NCI-H82 treated with DMSO at 0.1 percent for 48 hours (cell line): ENCODE measurements at regions not wholly inside any gene's neighbourhood (a gene's known extent, or its start where the extent isn't known, plus 50 kb on each side); places are given as distances from the start of the nearest gene placed in this dataset.

Experiments used
- DNase-seq: peaks from one replicate; lab custom pipeline; 2025; ENCODE audit not compliant: unreplicated experiment; lab: John Stamatoyannopoulos, UW

DNA sequence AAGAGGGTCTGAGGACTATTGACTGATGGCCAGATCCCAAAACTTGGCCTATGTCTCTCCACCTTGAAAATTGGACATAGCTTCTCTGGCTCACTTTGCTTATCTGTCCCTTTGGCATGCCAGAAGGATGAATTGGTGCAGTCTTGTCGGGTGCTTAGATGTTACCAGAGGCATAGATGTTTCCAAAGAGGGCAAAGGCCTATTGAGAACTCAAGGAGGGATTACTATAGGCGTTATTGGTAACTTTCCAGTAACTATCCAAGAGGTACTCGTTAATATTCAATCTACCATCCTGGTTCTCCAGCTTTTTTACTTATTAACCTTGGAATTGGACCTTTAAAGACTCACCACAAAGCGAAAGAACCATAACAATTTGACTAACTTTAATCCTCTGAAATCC is 368.3 kb upstream of the ESRRG start:
- no peak for DNase-seq

GRCh38 chr1:217090060-217090911 is 367.1 kb upstream of the ESRRG start:
- no peak for DNase-seq

- no peak for DNase-seq
These were observed 366.3 kb upstream of the ESRRG start for GRCh38 chr1:217089361-217090014.

DNA sequence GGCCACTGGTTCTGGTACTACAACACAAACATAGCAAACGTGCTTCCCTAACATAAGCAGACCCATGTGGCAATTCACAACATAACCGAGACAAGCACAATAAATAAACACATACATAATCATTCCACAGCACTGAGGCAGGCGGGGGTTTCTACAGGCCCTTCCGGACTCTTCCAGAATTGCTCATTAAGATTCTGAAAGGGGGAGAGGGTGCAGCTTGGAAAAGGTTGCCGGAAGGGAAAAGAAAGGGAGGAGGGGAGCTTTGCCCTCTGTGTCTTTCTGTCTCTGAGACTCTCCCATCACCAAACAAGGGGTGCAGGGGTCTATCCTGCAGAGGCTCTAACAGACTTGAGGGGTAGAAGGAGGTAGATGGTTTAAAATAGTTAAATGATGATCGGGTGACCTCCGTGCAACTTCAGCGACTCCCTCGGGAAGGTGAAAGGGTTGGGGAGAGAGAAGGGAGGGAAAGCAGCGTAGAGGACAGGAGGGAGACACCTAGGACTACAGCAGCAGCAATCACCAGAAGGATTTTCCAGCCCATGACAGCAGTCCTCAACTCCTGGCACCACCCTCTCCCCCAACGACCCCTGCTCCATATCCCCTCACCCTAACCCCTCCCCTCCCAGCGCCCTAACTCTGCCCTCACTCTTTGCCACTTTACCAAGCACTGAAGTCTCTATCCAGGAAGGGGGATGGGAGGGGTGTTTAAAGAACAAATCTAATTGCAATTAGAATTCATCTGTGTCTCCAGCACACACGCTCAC is 365.5 kb upstream of the ESRRG start:
- no peak for DNase-seq

- DNase-seq = no peak
These were observed 364.8 kb upstream of the ESRRG start for GRCh38 chr1:217088011-217088410.

- DNase-seq = no peak
These were observed 356.4 kb upstream of the ESRRG start for GRCh38 chr1:217079584-217079983.

- no peak for DNase-seq
These were observed 355.7 kb upstream of the ESRRG start for GRCh38 chr1:217078959-217079358.

GRCh38 chr1:217078078-217078690 is 355.0 kb upstream of the ESRRG start:
- no peak for DNase-seq

DNA sequence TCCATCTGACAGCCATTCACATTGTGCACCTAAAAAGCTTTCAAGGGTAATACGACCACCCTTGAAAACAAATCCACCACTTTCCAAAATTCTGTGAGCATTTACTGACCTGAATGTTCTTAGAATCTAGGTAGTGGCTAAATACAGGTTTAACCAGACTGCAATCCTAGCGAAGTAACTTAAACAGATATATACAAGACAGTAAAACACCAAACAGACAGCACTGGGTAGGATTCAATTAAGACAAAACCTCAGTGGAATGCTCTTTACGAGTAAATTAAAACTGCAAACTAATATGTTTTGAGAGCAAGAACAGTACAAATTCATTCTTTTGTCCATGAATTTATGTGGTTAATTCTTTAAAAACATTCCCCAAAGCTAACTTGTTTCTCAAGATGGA is 354.2 kb upstream of the ESRRG start:
- DNase-seq = no peak

- no peak for DNase-seq
These were observed 353.7 kb upstream of the ESRRG start for GRCh38 chr1:217076902-217077301.

- DNase-seq = no peak
These were observed 349.7 kb upstream of the ESRRG start for GRCh38 chr1:217072926-217073325.

DNA sequence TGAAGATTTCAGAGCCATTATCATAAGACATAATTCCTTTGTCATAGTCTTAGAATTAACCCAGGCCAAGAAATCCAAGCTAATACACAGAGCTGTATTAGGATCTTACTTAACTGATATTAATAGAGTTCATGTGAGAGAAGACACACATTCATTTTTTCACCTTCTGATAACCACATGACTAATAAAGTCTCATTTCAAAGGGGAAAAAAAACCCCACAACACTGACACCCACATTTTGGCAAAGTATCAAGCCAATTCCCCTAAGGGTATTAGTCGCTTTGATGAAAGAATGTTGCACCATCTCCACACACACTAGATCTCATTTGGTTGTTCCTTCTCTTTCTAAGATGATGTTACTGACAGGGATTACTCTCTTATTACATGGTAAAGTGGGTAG is 344.4 kb upstream of the ESRRG start:
- no peak for DNase-seq

DNA sequence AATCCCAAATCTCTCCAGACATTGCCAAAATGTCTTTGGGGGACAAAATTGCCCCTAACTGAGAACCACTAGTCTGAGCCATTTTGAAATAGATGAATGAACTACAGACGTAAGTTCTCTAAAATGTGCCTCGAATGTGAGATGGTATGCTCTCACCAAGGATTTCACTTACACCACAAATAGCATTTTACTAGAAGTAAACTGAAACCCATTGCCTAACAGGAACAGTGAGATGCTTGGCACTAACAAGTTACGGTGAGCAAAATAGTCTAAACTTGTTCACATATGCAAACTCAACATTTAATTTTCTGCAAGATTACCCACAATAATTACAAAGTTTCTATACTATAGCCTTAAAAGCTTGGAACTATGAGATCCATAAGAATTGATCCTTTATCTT is 343.6 kb upstream of the ESRRG start:
- DNase-seq = no peak

DNA sequence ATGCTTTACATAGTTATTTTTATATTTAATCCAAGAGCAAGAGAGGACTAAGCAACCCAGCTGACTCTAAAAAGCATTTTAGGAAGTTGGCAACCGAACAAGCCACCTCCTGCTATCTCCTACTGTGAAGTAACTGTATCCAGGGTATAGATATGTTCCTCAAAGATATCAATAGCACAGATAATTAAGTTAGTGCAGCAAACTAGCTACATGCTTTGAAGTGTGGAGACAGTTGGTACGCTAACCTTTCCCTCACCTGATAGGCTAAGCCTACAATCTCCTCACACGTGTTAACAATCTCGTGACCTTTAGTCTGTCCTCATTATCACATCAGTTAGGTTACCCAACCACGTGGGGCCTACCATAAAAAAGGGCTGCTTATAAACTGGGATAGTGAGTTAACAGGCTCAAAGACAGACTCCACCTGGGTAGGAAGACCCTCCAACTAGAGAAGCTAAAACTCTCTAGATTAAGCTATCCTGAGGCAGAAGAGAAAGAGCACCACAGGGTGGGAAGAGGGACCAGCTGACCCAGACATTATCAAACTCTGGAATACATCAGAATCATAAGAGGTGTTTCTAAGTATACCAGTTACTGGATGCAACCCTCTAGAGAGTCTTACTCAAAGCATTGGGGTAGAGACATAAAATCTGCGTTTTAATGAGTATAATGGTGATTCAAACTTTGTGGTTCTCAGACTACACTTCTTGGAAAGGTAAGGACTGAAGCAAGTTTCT is 340.1 kb upstream of the ESRRG start:
- no peak for DNase-seq

GRCh38 chr1:217062586-217062985 is 339.4 kb upstream of the ESRRG start:
- no peak for DNase-seq

GRCh38 chr1:217059401-217059800 is 336.2 kb upstream of the ESRRG start:
- DNase-seq = no peak

GRCh38 chr1:217053676-217054075 is 330.4 kb upstream of the ESRRG start:
- no peak for DNase-seq

GRCh38 chr1:217052626-217053025 is 329.4 kb upstream of the ESRRG start:
- no peak for DNase-seq

GRCh38 chr1:217052196-217052595 is 329.0 kb upstream of the ESRRG start:
- no peak for DNase-seq

DNA sequence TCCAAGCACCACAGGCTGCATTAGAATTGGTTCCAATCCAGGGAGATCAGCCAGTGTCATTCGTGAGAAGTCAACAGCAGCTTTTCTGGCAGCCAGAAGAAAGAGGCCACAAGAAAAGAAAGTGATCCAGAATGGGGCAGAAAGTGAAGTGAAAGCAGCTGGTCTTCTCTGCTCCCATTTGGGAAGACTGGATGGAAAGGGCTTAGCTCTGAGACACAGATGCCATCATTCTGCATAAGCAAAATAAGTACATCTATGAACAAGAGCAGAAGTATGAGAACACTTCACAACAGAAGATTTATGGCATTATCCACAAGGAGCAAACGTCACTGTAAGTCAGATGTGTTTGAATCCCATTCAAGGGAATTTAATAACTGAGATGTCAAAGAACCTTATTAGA is 326.5 kb upstream of the ESRRG start:
- no peak for DNase-seq

- no peak for DNase-seq
These were observed 325.9 kb upstream of the ESRRG start for GRCh38 chr1:217049081-217049480.
